Mesenchymal stem cell (in vitro differentiated cells and primary cell): ENCODE measurements at regions not wholly inside any gene's neighbourhood (a gene's known extent, or its start where the extent isn't known, plus 50 kb on each side); places are given as distances from the start of the nearest gene placed in this dataset.

Source experiments
- DNase-seq: peaks from one replicate; pipeline ENCODE4 v3.0.0-alpha.2; 2013
- H2AFZ ChIP-seq: one replicate; pipeline ENCODE4 v1.6.1; 2013; ENCODE audit warnings: low read depth, mild to moderate bottlenecking, control low read depth, inconsistent platforms, low read length, moderate library complexity
- H2AK5ac ChIP-seq: 2 replicates; pipeline ENCODE4 v1.6.1; 2013; ENCODE audit warnings: low read length, moderate library complexity, mild to moderate bottlenecking, inconsistent platforms; ENCODE audit not compliant: severe bottlenecking
- H2BK120ac ChIP-seq: one replicate; pipeline ENCODE4 v1.6.1; 2013; ENCODE audit warnings: low read depth, mild to moderate bottlenecking, inconsistent platforms, low read length, moderate library complexity
- H2BK12ac ChIP-seq, 2 experiments: one replicate each; pipeline ENCODE4 v1.6.1; 2013; ENCODE audit warnings: inconsistent platforms in 2 of 2, low read length in 2 of 2, mild to moderate bottlenecking in 2 of 2, moderate library complexity in 2 of 2, control low read depth in 1 of 2
- H2BK15ac ChIP-seq: one replicate; pipeline ENCODE4 v1.6.1; 2013; ENCODE audit warnings: mild to moderate bottlenecking, low read depth, inconsistent platforms; ENCODE audit not compliant: poor library complexity, severe bottlenecking
- H2BK5ac ChIP-seq: 2 replicates; pipeline ENCODE4 v1.6.1; 2013; ENCODE audit warnings: low read depth, mild to moderate bottlenecking, low read length, control low read depth, inconsistent platforms; ENCODE audit not compliant: poor library complexity, severe bottlenecking
- H3K14ac ChIP-seq, 2 experiments: one replicate each; pipeline ENCODE4 v1.6.1; 2013; ENCODE audit warnings: inconsistent platforms in 2 of 2, low read length in 2 of 2, control low read depth in 1 of 2, mild to moderate bottlenecking in 1 of 2, moderate library complexity in 1 of 2
- H3K18ac ChIP-seq, 2 experiments: one replicate each; pipeline ENCODE4 v1.6.1; 2013; ENCODE audit warnings: inconsistent platforms in 2 of 2, low read length in 2 of 2, control low read depth in 1 of 2, low read depth in 1 of 2, mild to moderate bottlenecking in 1 of 2
- H3K23ac ChIP-seq, 2 experiments: one replicate each; pipeline ENCODE4 v1.6.1; 2013; ENCODE audit warnings: inconsistent platforms in 2 of 2, low read length in 2 of 2, mild to moderate bottlenecking in 2 of 2, moderate library complexity in 2 of 2, control low read depth in 1 of 2
- H3K27ac ChIP-seq: 2 replicates; pipeline ENCODE4 v1.5.1; 2013; ENCODE audit warnings: mild to moderate bottlenecking, moderate library complexity, low read length, control low read depth, inconsistent platforms; ENCODE audit not compliant: poor library complexity, severe bottlenecking
- H3K27me3 ChIP-seq, 2 experiments: 2 replicates each; pipeline versions ENCODE4 v1.6.1 to v1.7.0; 2013; ENCODE audit warnings: low read length in 2 of 2, mild to moderate bottlenecking in 2 of 2, moderate library complexity in 2 of 2, control low read depth in 1 of 2, inconsistent platforms in 1 of 2; ENCODE audit not compliant: control insufficient read depth in 1 of 2, insufficient read depth in 1 of 2
- H3K36me3 ChIP-seq, 2 experiments: 2 replicates each; pipeline versions ENCODE4 v1.6.1 to v1.7.0; 2013; ENCODE audit warnings: low read length in 2 of 2, control low read depth in 1 of 2, inconsistent platforms in 1 of 2, low read depth in 1 of 2, mild to moderate bottlenecking in 1 of 2; ENCODE audit not compliant: insufficient read depth in 2 of 2, control insufficient read depth in 1 of 2
- H3K4ac ChIP-seq, 2 experiments: one replicate each; pipeline ENCODE4 v1.6.1; 2013; ENCODE audit warnings: inconsistent platforms in 2 of 2, low read length in 2 of 2, mild to moderate bottlenecking in 2 of 2, moderate library complexity in 2 of 2, control low read depth in 1 of 2, low read depth in 1 of 2
- H3K4me1 ChIP-seq: 2 replicates; pipeline ENCODE4 v1.6.1; 2013; ENCODE audit warnings: low read depth, low read length, control low read depth; ENCODE audit not compliant: control insufficient read depth, insufficient read depth
- H3K4me2 ChIP-seq: 2 replicates; pipeline ENCODE4 v1.6.1; 2013; ENCODE audit warnings: low read length, mild to moderate bottlenecking, inconsistent platforms; ENCODE audit not compliant: poor library complexity, severe bottlenecking
- H3K4me3 ChIP-seq, 2 experiments: 2 replicates each; pipeline versions ENCODE4 v1.5.1 to v1.7.0; 2013; ENCODE audit warnings: low read length in 2 of 2, mild to moderate bottlenecking in 2 of 2, control low read depth in 1 of 2, low read depth in 1 of 2; ENCODE audit not compliant: insufficient read depth in 1 of 2
- H3K79me1 ChIP-seq: replicated peaks from 2 replicates; pipeline ENCODE4 v1.6.1; 2013; ENCODE audit warnings: mild to moderate bottlenecking, control low read depth, low read length, inconsistent platforms; ENCODE audit not compliant: poor library complexity, severe bottlenecking
- H3K9ac ChIP-seq: 2 replicates; pipeline ENCODE4 v1.7.0; 2013; ENCODE audit warnings: mild to moderate bottlenecking, low read length, moderate library complexity
- H3K9me3 ChIP-seq: 2 replicates; pipeline ENCODE4 v1.7.0; 2013; ENCODE audit warnings: mild to moderate bottlenecking, low read length; ENCODE audit not compliant: control insufficient read depth
- H4K8ac ChIP-seq: one replicate; pipeline ENCODE4 v1.6.1; 2013; ENCODE audit warnings: inconsistent platforms, mild to moderate bottlenecking, low read length, moderate library complexity
- H4K91ac ChIP-seq: one replicate; pipeline ENCODE4 v1.6.1; 2013; ENCODE audit warnings: mild to moderate bottlenecking, low read length, inconsistent platforms
- WGBS: methylation state at CpG from one replicate; pipeline ENCODE4 v1.1.7; 2013; ENCODE audit warnings: mixed read lengths; 5-methylcytosine and 5-hydroxymethylcytosine counted together

GRCh38 chr11:26121466-26121865, 210.5 kb upstream of the ANO3 start:
- Histone ChIP-seq H3K27ac (no peak overlapping the region), H3K36me3 (no peaks in the 10 kb centered on the region), H2AK5ac (no peak overlapping the region), H3K23ac (no peak overlapping the region), H3K14ac (no peak overlapping the region), H3K4ac (no peak overlapping the region), H2AFZ (no peak overlapping the region), H3K9me3 (no peaks in the 10 kb centered on the region), H4K8ac (no peak overlapping the region), H3K27me3 (no peaks in the 10 kb centered on the region), H3K4me2 (no peak overlapping the region), H3K9ac (no peak overlapping the region), H2BK12ac (no peak overlapping the region), H2BK120ac (no peak overlapping the region), H2BK15ac (no peak overlapping the region), H2BK5ac (no peak overlapping the region), H3K18ac (no peak overlapping the region), H3K79me1 (no peaks in the 10 kb centered on the region), H3K4me1 (peaks cover 2% of the 10 kb centered on the region), H4K91ac (no peak overlapping the region), H3K4me3 (no peak overlapping the region)
- 94% methylated on average over 2 of the region's 2 CpGs for WGBS
- DNase-seq: no peak

- H3K36me3 ChIP-seq: no peaks in the 10 kb centered on the region
- no peak overlapping the region for H3K9ac ChIP-seq
- no peak overlapping the region for H3K4me2 ChIP-seq
- no peak overlapping the region for H3K23ac ChIP-seq
- DNase-seq: no peak
- no peak overlapping the region for H4K8ac ChIP-seq
- H3K4me3 ChIP-seq: no peak overlapping the region
- no peaks in the 10 kb centered on the region for H3K27me3 ChIP-seq
- peaks cover 3% of the 10 kb centered on the region for H3K4me1 ChIP-seq
- no peak overlapping the region for H3K4ac ChIP-seq
- no peak overlapping the region for H2BK12ac ChIP-seq
- no peak overlapping the region for H2AK5ac ChIP-seq
- no peaks in the 10 kb centered on the region for H3K9me3 ChIP-seq
- no peak overlapping the region for H2BK5ac ChIP-seq
- no peak overlapping the region for H2BK120ac ChIP-seq
- H3K18ac ChIP-seq: no peak overlapping the region
- no peaks in the 10 kb centered on the region for H3K79me1 ChIP-seq
- no peak overlapping the region for H2AFZ ChIP-seq
- H2BK15ac ChIP-seq: no peak overlapping the region
- no peak overlapping the region for H4K91ac ChIP-seq
- H3K14ac ChIP-seq: no peak overlapping the region
- H3K27ac ChIP-seq: no peak overlapping the region
Measured at GRCh38 chr11:26126741-26127140, 205.2 kb upstream of the ANO3 start.

DNA sequence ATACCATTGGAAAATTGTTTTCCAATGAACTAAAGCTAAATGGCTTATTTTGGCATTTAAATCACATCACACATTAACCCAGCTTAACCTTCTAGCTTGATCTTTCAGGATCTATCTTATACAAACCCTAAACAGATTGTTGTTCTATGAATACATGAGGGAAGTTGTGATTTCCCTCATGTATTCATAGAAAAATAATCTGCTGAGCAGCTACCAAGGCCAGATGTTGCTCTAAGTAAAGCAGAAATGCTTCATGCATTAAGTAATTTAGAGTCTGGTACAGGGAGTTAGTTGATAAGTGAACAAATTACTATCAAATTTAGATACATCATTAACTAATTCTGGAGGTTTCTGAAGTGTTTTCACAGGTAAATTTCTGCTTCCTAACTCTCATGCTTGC, 204.6 kb upstream of the ANO3 start:
- no peak overlapping the region for H3K4me2 ChIP-seq
- H3K9me3 ChIP-seq: no peaks in the 10 kb centered on the region
- peaks cover 2% of the 10 kb centered on the region for H3K4me1 ChIP-seq
- DNase-seq: no peak
- no peak overlapping the region for H4K91ac ChIP-seq
- no peak overlapping the region for H2AK5ac ChIP-seq
- no peak overlapping the region for H2BK5ac ChIP-seq
- no peak overlapping the region for H3K14ac ChIP-seq
- no peak overlapping the region for H3K4ac ChIP-seq
- H3K36me3 ChIP-seq: no peaks in the 10 kb centered on the region
- no peak overlapping the region for H3K27ac ChIP-seq
- H2AFZ ChIP-seq: no peak overlapping the region
- no peak overlapping the region for H3K23ac ChIP-seq
- no peak overlapping the region for H2BK15ac ChIP-seq
- H3K9ac ChIP-seq: no peak overlapping the region
- no peak overlapping the region for H2BK12ac ChIP-seq
- no peak overlapping the region for H2BK120ac ChIP-seq
- no peak overlapping the region for H3K4me3 ChIP-seq
- no peak overlapping the region for H3K18ac ChIP-seq
- H3K27me3 ChIP-seq: no peaks in the 10 kb centered on the region
- no peaks in the 10 kb centered on the region for H3K79me1 ChIP-seq
- H4K8ac ChIP-seq: no peak overlapping the region

DNA sequence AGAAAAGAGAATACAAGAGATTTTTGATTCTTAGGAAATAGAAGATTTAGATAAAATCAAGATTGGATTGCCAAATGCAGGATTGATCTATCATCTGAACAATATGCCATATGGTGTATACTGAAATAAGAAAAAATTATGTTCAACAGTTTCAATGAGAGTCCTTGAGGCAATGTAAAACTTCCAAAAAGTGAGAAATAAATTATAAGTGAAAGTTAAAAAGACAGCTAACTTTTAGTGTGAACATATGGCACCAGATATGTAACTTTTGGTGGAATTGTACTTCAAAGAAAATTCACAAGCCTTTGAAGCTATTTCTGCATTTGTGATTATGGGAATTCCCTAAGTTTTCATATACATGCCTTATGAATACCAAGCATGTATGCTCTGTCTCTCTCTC, 200.5 kb upstream of the ANO3 start:
- Histone ChIP-seq H3K27ac (no peak overlapping the region), H4K91ac (no peak overlapping the region), H3K36me3 (no peaks in the 10 kb centered on the region), H3K14ac (no peak overlapping the region), H3K9me3 (no peaks in the 10 kb centered on the region), H3K27me3 (no peaks in the 10 kb centered on the region), H2BK120ac (no peak overlapping the region), H3K4me1 (peaks cover 2% of the 10 kb centered on the region), H2BK12ac (no peak overlapping the region), H3K79me1 (no peaks in the 10 kb centered on the region), H4K8ac (no peak overlapping the region), H3K9ac (no peak overlapping the region), H3K23ac (no peak overlapping the region), H2BK15ac (no peak overlapping the region), H3K4ac (no peak overlapping the region), H2AK5ac (no peak overlapping the region), H3K4me3 (no peak overlapping the region), H3K4me2 (no peak overlapping the region), H3K18ac (no peak overlapping the region), H2AFZ (no peak overlapping the region), H2BK5ac (no peak overlapping the region)
- DNase-seq: no peak
